ENCODE measurements at regions not wholly inside any gene's neighbourhood (a gene's known extent, or its start where the extent isn't known, plus 50 kb on each side); places are given as distances from the start of the nearest gene placed in this dataset.

DNA sequence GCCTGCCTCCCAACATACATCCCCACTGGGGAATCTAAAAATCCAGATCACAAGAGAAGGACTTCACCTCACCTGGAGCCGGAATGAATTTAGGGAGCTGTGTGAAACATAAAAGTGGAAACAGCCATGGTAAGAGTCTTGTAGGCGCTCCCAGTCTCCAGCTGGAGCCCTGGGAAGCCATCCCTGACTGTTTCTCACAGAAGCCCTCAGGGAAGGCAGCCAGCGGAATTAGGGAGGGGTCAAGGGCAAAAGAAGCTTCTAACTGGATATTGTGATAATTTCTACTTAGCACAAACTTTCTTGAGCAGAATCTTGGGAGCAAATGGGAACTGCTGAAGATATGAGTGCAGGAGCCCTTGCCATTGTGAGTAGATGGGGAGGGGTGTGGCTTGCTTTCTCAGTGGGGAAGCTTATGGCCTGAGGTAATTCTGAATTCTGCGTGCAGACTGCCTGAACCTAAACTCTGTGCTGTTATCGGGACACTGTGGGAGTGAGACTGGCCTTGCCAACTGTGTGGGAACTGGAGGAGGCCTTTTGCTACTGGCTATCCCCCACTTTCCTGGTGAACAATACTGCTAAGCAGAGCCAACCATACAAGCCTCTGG, 174.4 kb upstream of the SMC2 start:
- DNase-seq (ENCODE audit: low read depth): no peak
- TF ChIP-seq CTCF (IDR thresholded peaks at IDR 0.05; ENCODE audit: insufficient read depth, low read length, poor library complexity, severe bottlenecking): no peak
- Histone ChIP-seq H3K27me3 (ENCODE audit: control insufficient read depth, insufficient read depth, low read length) (no peaks in the 10 kb centered on the region), H3K36me3 (ENCODE audit: control insufficient read depth, insufficient read depth, low read length) (no peaks in the 10 kb centered on the region), H3K4me3 (ENCODE audit: low read depth, low read length) (no peak overlapping the region)

GRCh38 chr9:103928442-103928841, 165.7 kb upstream of the SMC2 start:
- no peak for DNase-seq (ENCODE audit: low read depth)
- no peaks in the 10 kb centered on the region for H3K27me3 ChIP-seq (ENCODE audit: control insufficient read depth, insufficient read depth, low read length)
- no peaks in the 10 kb centered on the region for H3K36me3 ChIP-seq (ENCODE audit: control insufficient read depth, insufficient read depth, low read length)
- H3K4me3 ChIP-seq (ENCODE audit: low read depth, low read length): no peak overlapping the region
- no peak for TF ChIP-seq CTCF (IDR thresholded peaks at IDR 0.05; ENCODE audit: insufficient read depth, low read length, poor library complexity, severe bottlenecking)

DNA sequence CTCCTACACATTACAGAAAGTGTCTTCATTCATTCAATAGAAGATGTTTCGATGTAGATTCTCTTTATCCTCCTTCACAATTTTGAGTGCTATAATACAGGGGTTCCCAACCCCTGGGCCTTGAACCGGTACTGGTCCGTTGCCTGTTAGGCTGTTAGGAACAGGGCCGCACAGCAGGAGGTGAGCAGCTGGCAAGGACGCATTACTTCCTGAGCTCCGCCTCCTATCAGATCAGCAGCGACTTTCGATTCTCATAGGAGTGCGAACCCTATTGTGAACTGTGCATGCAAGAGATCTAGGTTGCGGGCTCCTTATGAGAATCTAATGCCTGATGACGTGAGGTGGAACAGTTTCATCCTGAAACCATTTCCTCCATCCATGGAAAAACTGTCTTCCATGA, 153.0 kb upstream of the SMC2 start:
- DNase-seq (ENCODE audit: low read depth): no peak
- Histone ChIP-seq H3K4me3 (ENCODE audit: low read depth, low read length) (no peak overlapping the region), H3K27me3 (ENCODE audit: control insufficient read depth, insufficient read depth, low read length) (no peaks in the 10 kb centered on the region), H3K36me3 (ENCODE audit: control insufficient read depth, insufficient read depth, low read length) (no peaks in the 10 kb centered on the region)
- no peak for TF ChIP-seq CTCF (IDR thresholded peaks at IDR 0.05; ENCODE audit: insufficient read depth, low read length, poor library complexity, severe bottlenecking)

- DNase-seq (ENCODE audit: low read depth): no peak
- Histone ChIP-seq H3K4me3 (ENCODE audit: low read depth, low read length) (no peak overlapping the region), H3K36me3 (ENCODE audit: control insufficient read depth, insufficient read depth, low read length) (no peaks in the 10 kb centered on the region), H3K27me3 (ENCODE audit: control insufficient read depth, insufficient read depth, low read length) (no peaks in the 10 kb centered on the region)
- TF ChIP-seq CTCF (IDR thresholded peaks at IDR 0.05; ENCODE audit: insufficient read depth, low read length, poor library complexity, severe bottlenecking): no peak
Measured at GRCh38 chr9:103942200-103942599, 151.9 kb upstream of the SMC2 start.

DNA sequence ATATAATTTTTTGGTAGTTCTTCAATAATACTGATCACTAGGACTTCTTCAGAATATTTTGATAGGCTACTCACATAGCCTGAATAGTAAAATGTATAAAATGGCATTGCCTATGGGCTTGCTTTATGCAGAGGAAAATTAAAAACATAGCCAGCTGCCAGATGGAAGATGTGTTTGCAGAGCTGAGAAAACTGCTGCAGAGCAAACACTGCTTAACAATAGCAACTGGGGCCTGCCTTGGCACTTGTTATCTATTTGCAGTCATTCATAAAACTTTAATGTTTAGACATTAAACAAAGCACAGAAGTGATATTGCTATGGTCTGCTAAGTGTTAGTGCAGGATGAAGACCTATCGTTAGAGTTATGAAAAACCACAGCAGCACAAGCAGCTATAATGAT, 151.5 kb upstream of the SMC2 start:
- no peak overlapping the region for H3K4me3 ChIP-seq (ENCODE audit: low read depth, low read length)
- no peak for TF ChIP-seq CTCF (IDR thresholded peaks at IDR 0.05; ENCODE audit: insufficient read depth, low read length, poor library complexity, severe bottlenecking)
- H3K36me3 ChIP-seq (ENCODE audit: control insufficient read depth, insufficient read depth, low read length): no peaks in the 10 kb centered on the region
- DNase-seq (ENCODE audit: low read depth): no peak
- H3K27me3 ChIP-seq (ENCODE audit: control insufficient read depth, insufficient read depth, low read length): no peaks in the 10 kb centered on the region

- no peak for DNase-seq (ENCODE audit: low read depth)
- TF ChIP-seq CTCF (IDR thresholded peaks at IDR 0.05; ENCODE audit: insufficient read depth, low read length, poor library complexity, severe bottlenecking): no peak
- no peak overlapping the region for H3K4me3 ChIP-seq (ENCODE audit: low read depth, low read length)
Measured at GRCh38 chr9:103949096-103949495, 145.0 kb upstream of the SMC2 start.

More at GRCh38 chr9:103949096-103949495, 145.0 kb upstream of the SMC2 start:
- H3K36me3 ChIP-seq (ENCODE audit: control insufficient read depth, insufficient read depth, low read length): no peaks in the 10 kb centered on the region
- H3K27me3 ChIP-seq (ENCODE audit: control insufficient read depth, insufficient read depth, low read length): no peaks in the 10 kb centered on the region

Data from kidney epithelial cell (primary cell).